ENCODE measurements at regions not wholly inside any gene's neighbourhood (a gene's known extent, or its start where the extent isn't known, plus 50 kb on each side); places are given as distances from the start of the nearest gene placed in this dataset.

DNA sequence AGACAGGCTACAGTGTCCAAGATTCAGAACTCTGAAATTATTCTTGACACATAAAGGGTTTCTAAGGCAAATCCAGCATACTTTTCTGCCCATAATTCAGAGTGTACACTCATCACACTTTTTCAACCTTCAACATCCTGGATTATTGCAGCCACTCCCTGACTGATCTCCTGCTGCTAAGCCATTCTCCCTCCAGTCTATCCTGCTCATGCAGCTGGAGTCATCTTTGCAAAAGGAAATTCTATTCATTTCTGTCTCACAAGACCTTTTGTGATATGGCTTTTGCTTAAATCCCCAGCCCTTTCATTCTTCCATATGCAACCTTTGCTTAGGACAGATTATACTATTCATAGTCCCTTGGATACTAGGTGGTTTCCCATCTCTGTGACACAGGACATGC is 236.1 kb upstream of the LDB2 start (continued):
- TF ChIP-seq, protein P1, sequence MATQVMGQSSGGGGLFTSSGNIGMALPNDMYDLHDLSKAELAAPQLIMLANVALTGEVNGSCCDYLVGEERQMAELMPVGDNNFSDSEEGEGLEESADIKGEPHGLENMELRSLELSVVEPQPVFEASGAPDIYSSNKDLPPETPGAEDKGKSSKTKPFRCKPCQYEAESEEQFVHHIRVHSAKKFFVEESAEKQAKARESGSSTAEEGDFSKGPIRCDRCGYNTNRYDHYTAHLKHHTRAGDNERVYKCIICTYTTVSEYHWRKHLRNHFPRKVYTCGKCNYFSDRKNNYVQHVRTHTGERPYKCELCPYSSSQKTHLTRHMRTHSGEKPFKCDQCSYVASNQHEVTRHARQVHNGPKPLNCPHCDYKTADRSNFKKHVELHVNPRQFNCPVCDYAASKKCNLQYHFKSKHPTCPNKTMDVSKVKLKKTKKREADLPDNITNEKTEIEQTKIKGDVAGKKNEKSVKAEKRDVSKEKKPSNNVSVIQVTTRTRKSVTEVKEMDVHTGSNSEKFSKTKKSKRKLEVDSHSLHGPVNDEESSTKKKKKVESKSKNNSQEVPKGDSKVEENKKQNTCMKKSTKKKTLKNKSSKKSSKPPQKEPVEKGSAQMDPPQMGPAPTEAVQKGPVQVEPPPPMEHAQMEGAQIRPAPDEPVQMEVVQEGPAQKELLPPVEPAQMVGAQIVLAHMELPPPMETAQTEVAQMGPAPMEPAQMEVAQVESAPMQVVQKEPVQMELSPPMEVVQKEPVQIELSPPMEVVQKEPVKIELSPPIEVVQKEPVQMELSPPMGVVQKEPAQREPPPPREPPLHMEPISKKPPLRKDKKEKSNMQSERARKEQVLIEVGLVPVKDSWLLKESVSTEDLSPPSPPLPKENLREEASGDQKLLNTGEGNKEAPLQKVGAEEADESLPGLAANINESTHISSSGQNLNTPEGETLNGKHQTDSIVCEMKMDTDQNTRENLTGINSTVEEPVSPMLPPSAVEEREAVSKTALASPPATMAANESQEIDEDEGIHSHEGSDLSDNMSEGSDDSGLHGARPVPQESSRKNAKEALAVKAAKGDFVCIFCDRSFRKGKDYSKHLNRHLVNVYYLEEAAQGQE (IDR thresholded peaks at IDR 0.05; ENCODE audit: unreplicated experiment), result no peak

DNA sequence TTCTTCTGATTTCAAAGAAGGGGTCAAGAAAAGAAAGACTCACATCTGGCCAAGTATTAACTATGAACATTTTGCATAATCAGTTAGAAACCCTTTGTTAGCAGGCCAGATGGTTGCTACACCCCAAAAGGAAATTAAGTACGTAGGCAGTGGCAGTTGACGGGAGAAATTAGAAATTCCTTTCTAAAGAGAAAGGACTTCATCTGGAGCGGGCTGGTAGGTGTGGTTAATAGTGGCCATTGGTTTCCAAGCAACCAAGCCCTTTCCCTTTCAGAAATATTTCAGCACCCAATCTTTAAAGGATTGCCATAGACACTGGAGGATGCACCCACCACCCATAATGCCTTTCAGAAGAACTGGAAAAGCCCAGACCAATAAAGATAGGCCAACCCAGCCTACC is 235.7 kb upstream of the LDB2 start:
- no peak overlapping the region for H3K4me2 ChIP-seq
- H4K20me1 ChIP-seq (replicated peaks; ENCODE audit: insufficient read depth), result no peaks in the 10 kb centered on the region
- no peaks in the 10 kb centered on the region for H3K4me1 ChIP-seq (ENCODE audit: insufficient read depth)
- H3K27ac Mint-ChIP-seq, result no peak overlapping the region
- no peaks in the 10 kb centered on the region for H3F3A ChIP-seq (replicated peaks; ENCODE audit: low read depth)
- H3K27me3 Mint-ChIP-seq (ENCODE audit: insufficient read depth, low read depth, poor library complexity), result peaks cover 8% of the 10 kb centered on the region
- H3K36me3 ChIP-seq (ENCODE audit: insufficient read depth), result no peaks in the 10 kb centered on the region
- peaks cover 5% of the 10 kb centered on the region; the same call in 2 of the 3 replicates for H3K4me1 Mint-ChIP-seq
- no peak for ATAC-seq
- peaks cover 4% of the 10 kb centered on the region for H3K9me3 Mint-ChIP-seq
- no peaks in the 10 kb centered on the region for H3K27me3 ChIP-seq (ENCODE audit: insufficient read depth)
- H3K79me2 ChIP-seq (replicated peaks; ENCODE audit: insufficient read depth), result no peaks in the 10 kb centered on the region
- no peak overlapping the region for H3K4me3 Mint-ChIP-seq
- H3K9me2 ChIP-seq (ENCODE audit: insufficient read depth), result peaks cover 33% of the 10 kb centered on the region
- no peak overlapping the region for H3K4me3 ChIP-seq
- no peak for DNase-seq (ENCODE audit: low spot score)
- H3K27ac ChIP-seq (ENCODE audit: low read depth), result no peak overlapping the region
- H3K36me3 Mint-ChIP-seq (ENCODE audit: low read depth), result no peaks in the 10 kb centered on the region; the same call in 2 of the 3 replicates
- no peak overlapping the region for H2AFZ ChIP-seq
- TF ChIP-seq EZH2 (IDR thresholded peaks at IDR 0.05; ENCODE audit: low read depth, unreplicated experiment), result no peak
- TF ChIP-seq NANOG (IDR thresholded peaks at IDR 0.05; ENCODE audit: borderline replicate concordance), result no peak
- no peak for TF ChIP-seq EZH2phosphoT487 (IDR thresholded peaks at IDR 0.05; ENCODE audit: unreplicated experiment)
- TF ChIP-seq JUNB (IDR thresholded peaks at IDR 0.05; ENCODE audit: unreplicated experiment), result no peak
- no peak for TF ChIP-seq ZNF114 (CRISPR knock-in tag; IDR thresholded peaks at IDR 0.05)
- TF ChIP-seq, protein P2, sequence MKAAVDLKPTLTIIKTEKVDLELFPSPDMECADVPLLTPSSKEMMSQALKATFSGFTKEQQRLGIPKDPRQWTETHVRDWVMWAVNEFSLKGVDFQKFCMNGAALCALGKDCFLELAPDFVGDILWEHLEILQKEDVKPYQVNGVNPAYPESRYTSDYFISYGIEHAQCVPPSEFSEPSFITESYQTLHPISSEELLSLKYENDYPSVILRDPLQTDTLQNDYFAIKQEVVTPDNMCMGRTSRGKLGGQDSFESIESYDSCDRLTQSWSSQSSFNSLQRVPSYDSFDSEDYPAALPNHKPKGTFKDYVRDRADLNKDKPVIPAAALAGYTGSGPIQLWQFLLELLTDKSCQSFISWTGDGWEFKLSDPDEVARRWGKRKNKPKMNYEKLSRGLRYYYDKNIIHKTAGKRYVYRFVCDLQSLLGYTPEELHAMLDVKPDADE (IDR thresholded peaks at IDR 0.05), result no peak
- no peak for TF ChIP-seq ZNF331 (CRISPR knock-in tag; IDR thresholded peaks at IDR 0.05; ENCODE audit: low read depth)
- no peak for TF ChIP-seq STAT1 (IDR thresholded peaks at IDR 0.05; ENCODE audit: unreplicated experiment)
- TF ChIP-seq, protein P3, sequence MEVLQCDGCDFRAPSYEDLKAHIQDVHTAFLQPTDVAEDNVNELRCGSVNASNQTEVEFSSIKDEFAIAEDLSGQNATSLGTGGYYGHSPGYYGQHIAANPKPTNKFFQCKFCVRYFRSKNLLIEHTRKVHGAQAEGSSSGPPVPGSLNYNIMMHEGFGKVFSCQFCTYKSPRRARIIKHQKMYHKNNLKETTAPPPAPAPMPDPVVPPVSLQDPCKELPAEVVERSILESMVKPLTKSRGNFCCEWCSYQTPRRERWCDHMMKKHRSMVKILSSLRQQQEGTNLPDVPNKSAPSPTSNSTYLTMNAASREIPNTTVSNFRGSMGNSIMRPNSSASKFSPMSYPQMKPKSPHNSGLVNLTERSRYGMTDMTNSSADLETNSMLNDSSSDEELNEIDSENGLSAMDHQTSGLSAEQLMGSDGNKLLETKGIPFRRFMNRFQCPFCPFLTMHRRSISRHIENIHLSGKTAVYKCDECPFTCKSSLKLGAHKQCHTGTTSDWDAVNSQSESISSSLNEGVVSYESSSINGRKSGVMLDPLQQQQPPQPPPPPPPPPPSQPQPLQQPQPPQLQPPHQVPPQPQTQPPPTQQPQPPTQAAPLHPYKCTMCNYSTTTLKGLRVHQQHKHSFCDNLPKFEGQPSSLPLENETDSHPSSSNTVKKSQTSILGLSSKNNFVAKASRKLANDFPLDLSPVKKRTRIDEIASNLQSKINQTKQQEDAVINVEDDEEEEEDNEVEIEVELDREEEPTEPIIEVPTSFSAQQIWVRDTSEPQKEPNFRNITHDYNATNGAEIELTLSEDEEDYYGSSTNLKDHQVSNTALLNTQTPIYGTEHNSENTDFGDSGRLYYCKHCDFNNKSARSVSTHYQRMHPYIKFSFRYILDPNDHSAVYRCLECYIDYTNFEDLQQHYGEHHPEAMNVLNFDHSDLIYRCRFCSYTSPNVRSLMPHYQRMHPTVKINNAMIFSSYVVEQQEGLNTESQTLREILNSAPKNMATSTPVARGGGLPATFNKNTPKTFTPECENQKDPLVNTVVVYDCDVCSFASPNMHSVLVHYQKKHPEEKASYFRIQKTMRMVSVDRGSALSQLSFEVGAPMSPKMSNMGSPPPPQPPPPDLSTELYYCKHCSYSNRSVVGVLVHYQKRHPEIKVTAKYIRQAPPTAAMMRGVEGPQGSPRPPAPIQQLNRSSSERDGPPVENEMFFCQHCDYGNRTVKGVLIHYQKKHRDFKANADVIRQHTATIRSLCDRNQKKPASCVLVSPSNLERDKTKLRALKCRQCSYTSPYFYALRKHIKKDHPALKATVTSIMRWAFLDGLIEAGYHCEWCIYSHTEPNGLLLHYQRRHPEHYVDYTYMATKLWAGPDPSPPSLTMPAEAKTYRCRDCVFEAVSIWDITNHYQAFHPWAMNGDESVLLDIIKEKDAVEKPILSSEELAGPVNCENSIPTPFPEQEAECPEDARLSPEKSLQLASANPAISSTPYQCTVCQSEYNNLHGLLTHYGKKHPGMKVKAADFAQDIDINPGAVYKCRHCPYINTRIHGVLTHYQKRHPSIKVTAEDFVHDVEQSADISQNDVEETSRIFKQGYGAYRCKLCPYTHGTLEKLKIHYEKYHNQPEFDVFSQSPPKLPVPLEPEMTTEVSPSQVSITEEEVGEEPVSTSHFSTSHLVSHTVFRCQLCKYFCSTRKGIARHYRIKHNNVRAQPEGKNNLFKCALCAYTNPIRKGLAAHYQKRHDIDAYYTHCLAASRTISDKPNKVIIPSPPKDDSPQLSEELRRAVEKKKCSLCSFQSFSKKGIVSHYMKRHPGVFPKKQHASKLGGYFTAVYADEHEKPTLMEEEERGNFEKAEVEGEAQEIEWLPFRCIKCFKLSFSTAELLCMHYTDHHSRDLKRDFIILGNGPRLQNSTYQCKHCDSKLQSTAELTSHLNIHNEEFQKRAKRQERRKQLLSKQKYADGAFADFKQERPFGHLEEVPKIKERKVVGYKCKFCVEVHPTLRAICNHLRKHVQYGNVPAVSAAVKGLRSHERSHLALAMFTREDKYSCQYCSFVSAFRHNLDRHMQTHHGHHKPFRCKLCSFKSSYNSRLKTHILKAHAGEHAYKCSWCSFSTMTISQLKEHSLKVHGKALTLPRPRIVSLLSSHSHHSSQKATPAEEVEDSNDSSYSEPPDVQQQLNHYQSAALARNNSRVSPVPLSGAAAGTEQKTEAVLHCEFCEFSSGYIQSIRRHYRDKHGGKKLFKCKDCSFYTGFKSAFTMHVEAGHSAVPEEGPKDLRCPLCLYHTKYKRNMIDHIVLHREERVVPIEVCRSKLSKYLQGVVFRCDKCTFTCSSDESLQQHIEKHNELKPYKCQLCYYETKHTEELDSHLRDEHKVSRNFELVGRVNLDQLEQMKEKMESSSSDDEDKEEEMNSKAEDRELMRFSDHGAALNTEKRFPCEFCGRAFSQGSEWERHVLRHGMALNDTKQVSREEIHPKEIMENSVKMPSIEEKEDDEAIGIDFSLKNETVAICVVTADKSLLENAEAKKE (CRISPR knock-in tag; IDR thresholded peaks at IDR 0.05), result no peak
- TF ChIP-seq CREB1 (CRISPR knock-in tag; IDR thresholded peaks at IDR 0.05; ENCODE audit: low read depth), result no peak
- TF ChIP-seq, protein P1 (IDR thresholded peaks at IDR 0.05; ENCODE audit: unreplicated experiment), result no peak
- no peak for TF ChIP-seq POLR2AphosphoS5 (IDR thresholded peaks at IDR 0.05; ENCODE audit: low read depth)

All from GM23338 (cell line).